ENCODE measurements at regions not wholly inside any gene's neighbourhood (a gene's known extent, or its start where the extent isn't known, plus 50 kb on each side); places are given as distances from the start of the nearest gene placed in this dataset.

DNA sequence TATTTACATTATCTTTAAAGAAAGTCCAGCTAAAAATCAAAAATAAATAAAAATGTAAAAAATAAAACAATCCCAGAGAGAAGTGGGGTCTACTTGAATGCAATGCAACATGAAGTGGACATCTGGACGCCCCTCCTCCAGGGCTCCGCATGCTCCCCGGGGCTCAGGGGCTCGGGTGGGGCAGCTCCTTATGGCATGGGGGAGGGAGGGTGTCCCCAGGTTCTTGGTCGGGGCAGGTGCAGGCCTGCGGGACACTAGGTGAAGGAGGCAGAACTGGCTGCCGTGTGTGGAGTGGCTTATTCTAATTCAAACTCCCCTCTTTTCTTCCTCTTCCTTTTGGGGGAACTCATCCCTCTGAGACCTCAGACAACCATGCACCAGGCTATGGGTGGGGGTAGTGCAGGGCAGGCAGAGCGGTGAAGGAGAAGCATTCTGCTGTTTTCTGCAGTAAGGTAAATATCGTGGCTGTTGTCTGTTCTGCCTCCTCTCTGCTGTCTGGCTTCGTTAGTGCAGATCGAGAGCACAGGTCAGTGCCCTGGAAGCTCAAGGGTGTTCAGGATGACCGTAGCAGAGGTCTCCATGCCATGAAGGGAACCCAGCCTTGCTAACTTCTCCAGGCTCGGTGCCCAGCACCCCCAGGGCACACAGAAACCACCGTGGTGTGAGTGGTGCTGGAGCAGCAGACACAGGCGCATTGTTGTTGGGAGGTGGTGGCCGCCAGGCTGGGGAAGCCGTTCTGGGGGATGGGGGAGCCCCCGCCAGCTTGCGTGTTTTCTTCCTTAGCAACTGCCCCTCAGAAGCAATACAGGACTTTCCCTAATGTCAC, 82.6 kb downstream of the TTLL2 start:
- Histone ChIP-seq H3K4me3 (no peak overlapping the region), H3K9me2 (ENCODE audit: insufficient read depth) (no peaks in the 10 kb centered on the region), H3K4me1 (ENCODE audit: insufficient read depth) (no peaks in the 10 kb centered on the region), H3F3A (ENCODE audit: insufficient read depth) (no peaks in the 10 kb centered on the region), H3K4me2 (ENCODE audit: unreplicated experiment) (no peak overlapping the region), H3K9me3 (ENCODE audit: low read depth) (no peaks in the 10 kb centered on the region), H4K20me1 (ENCODE audit: insufficient read depth) (no peaks in the 10 kb centered on the region), H3K27me3 (replicated peaks; ENCODE audit: insufficient read depth) (no peaks in the 10 kb centered on the region), H3K9ac (no peak overlapping the region), H3K36me3 (ENCODE audit: low read depth) (no peaks in the 10 kb centered on the region), H3K27ac (no peak overlapping the region), H3K79me2 (ENCODE audit: insufficient read depth) (no peaks in the 10 kb centered on the region), H2AFZ (no peak overlapping the region)
- in situ Hi-C loops (cut with MboI): no loop called here
- DNase-seq: no peak
- TF ChIP-seq EZH2phosphoT487 (IDR thresholded peaks at IDR 0.05; ENCODE audit: insufficient read depth, low read depth) (no peak), EZH2 (IDR thresholded peaks at IDR 0.05; ENCODE audit: insufficient read depth, poor library complexity, severe bottlenecking) (no peak)
- WGBS, 2 experiments (ENCODE audit: low coverage in 1 of 2, low lambda C conversion rate in 2 of 2, missing lambda C conversion rate in 2 of 2): 33 to 36% methylated on average over 16 to 19 of the region's 19 CpGs

DNA sequence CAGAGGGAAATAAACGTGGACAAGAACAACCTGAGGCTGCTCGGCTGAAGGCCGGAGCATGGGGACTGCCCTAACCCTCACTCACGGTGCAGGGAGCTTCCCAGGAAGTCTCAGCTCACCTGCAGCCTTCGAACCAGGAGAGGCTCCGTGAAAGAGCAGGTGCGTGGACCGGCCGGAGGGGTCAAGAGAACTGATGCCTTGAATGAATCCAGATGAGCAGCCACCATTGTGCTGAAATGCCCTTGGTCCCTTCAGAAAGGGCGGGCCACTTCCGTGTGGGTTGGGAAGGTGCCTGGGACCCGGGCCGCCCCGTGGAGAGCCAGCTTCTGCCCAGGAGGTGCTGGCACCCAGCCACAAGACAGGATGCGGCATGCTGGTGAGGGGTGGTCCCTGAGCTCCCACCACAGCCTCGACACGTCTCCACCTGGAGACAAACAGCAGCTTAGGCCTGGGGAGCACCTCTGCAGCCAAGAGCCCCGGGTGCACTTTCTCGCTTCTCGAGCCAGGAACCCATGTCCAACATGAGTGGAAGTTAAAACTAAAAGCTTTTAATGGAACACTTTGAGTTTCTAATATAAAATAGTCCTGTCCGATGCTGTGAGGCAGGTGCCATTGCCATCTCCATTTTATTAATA, 83.5 kb downstream of the TTLL2 start:
- no peak overlapping the region for H3K9ac ChIP-seq
- H2AFZ ChIP-seq: no peak overlapping the region
- no peaks in the 10 kb centered on the region for H3K9me3 ChIP-seq (ENCODE audit: low read depth)
- TF ChIP-seq EZH2 (IDR thresholded peaks at IDR 0.05; ENCODE audit: insufficient read depth, poor library complexity, severe bottlenecking): no peak
- TF ChIP-seq EZH2phosphoT487 (IDR thresholded peaks at IDR 0.05; ENCODE audit: insufficient read depth, low read depth): no peak
- 46 to 52% methylated on average over 21 of the region's 21 CpGs for WGBS, 2 experiments (ENCODE audit: low coverage in 1 of 2, low lambda C conversion rate in 2 of 2, missing lambda C conversion rate in 2 of 2)
- no peaks in the 10 kb centered on the region for H3K36me3 ChIP-seq (ENCODE audit: low read depth)
- no peaks in the 10 kb centered on the region for H4K20me1 ChIP-seq (ENCODE audit: insufficient read depth)
- no peaks in the 10 kb centered on the region for H3K27me3 ChIP-seq (replicated peaks; ENCODE audit: insufficient read depth)
- H3K4me1 ChIP-seq (ENCODE audit: insufficient read depth): no peaks in the 10 kb centered on the region
- no peak overlapping the region for H3K4me3 ChIP-seq
- in situ Hi-C loops (cut with MboI): no loop called here
- H3K27ac ChIP-seq: no peak overlapping the region
- H3K9me2 ChIP-seq (ENCODE audit: insufficient read depth): no peaks in the 10 kb centered on the region
- H3K4me2 ChIP-seq (ENCODE audit: unreplicated experiment): no peak overlapping the region
- H3K79me2 ChIP-seq (ENCODE audit: insufficient read depth): no peaks in the 10 kb centered on the region
- H3F3A ChIP-seq (ENCODE audit: insufficient read depth): no peaks in the 10 kb centered on the region
- DNase-seq: no peak

DNA sequence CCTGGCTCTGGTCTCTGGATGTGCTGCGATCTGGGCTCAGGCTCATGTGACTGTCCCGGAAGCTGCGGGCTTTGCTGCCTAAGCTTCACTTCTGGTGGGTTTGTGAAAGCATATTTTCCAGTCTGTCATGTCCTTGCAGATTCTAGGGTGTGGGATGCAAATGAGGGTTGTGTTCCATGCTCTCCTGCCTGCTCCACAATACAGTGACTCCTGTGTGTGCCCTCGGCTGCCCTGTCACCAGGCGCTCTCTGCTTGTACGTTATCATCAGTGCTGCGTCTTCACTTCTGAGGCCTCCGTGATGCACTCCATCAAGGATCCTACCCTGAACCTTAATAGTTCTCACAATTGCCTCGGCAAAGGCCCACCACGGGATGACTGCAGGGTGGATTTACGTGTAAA, 84.2 kb downstream of the TTLL2 start:
- no peak for TF ChIP-seq EZH2 (IDR thresholded peaks at IDR 0.05; ENCODE audit: insufficient read depth, poor library complexity, severe bottlenecking)
- no peak for TF ChIP-seq EZH2phosphoT487 (IDR thresholded peaks at IDR 0.05; ENCODE audit: insufficient read depth, low read depth)
- Histone ChIP-seq H3K36me3 (ENCODE audit: low read depth) (no peaks in the 10 kb centered on the region), H4K20me1 (ENCODE audit: insufficient read depth) (no peaks in the 10 kb centered on the region), H3K9me2 (ENCODE audit: insufficient read depth) (no peaks in the 10 kb centered on the region), H3K9me3 (ENCODE audit: low read depth) (no peaks in the 10 kb centered on the region), H3K4me1 (ENCODE audit: insufficient read depth) (no peaks in the 10 kb centered on the region), H2AFZ (no peak overlapping the region), H3K27ac (no peak overlapping the region), H3F3A (ENCODE audit: insufficient read depth) (no peaks in the 10 kb centered on the region), H3K27me3 (replicated peaks; ENCODE audit: insufficient read depth) (no peaks in the 10 kb centered on the region), H3K79me2 (ENCODE audit: insufficient read depth) (no peaks in the 10 kb centered on the region), H3K9ac (no peak overlapping the region), H3K4me3 (no peak overlapping the region), H3K4me2 (ENCODE audit: unreplicated experiment) (no peak overlapping the region)
- DNase-seq: no peak
- in situ Hi-C loops (cut with MboI): no loop called here
- 40 to 51% methylated on average over 11 of the region's 11 CpGs for WGBS, 2 experiments (ENCODE audit: low coverage in 1 of 2, low lambda C conversion rate in 2 of 2, missing lambda C conversion rate in 2 of 2)

- Histone ChIP-seq H3K36me3 (ENCODE audit: low read depth) (no peaks in the 10 kb centered on the region), H3K9me3 (ENCODE audit: low read depth) (no peaks in the 10 kb centered on the region), H3K27me3 (replicated peaks; ENCODE audit: insufficient read depth) (no peaks in the 10 kb centered on the region), H4K20me1 (ENCODE audit: insufficient read depth) (no peaks in the 10 kb centered on the region), H3K4me3 (no peak overlapping the region), H3K4me1 (ENCODE audit: insufficient read depth) (no peaks in the 10 kb centered on the region), H2AFZ (no peak overlapping the region), H3F3A (ENCODE audit: insufficient read depth) (no peaks in the 10 kb centered on the region), H3K9me2 (ENCODE audit: insufficient read depth) (no peaks in the 10 kb centered on the region), H3K4me2 (ENCODE audit: unreplicated experiment) (no peak overlapping the region), H3K9ac (no peak overlapping the region), H3K79me2 (ENCODE audit: insufficient read depth) (no peaks in the 10 kb centered on the region), H3K27ac (no peak overlapping the region)
- no peak for TF ChIP-seq EZH2phosphoT487 (IDR thresholded peaks at IDR 0.05; ENCODE audit: insufficient read depth, low read depth)
- no peak for TF ChIP-seq EZH2 (IDR thresholded peaks at IDR 0.05; ENCODE audit: insufficient read depth, poor library complexity, severe bottlenecking)
- in situ Hi-C loops (cut with MboI): no loop called here
- no peak for DNase-seq
- WGBS, 2 experiments (ENCODE audit: low coverage in 1 of 2, low lambda C conversion rate in 2 of 2, missing lambda C conversion rate in 2 of 2): 29 to 39% methylated on average over 6 of the region's 6 CpGs
Measured at GRCh38 chr6:167409694-167410093, 84.8 kb downstream of the TTLL2 start.

All from GM23248 (cell line).